C4-2B (cell line): ENCODE measurements at regions not wholly inside any gene's neighbourhood (a gene's known extent, or its start where the extent isn't known, plus 50 kb on each side); places are given as distances from the start of the nearest gene placed in this dataset.

ENCODE experiments used
- ZFX ChIP-seq: fragments of 450-650 bp; IDR thresholded peaks from 2 replicates; pipeline ENCODE4 v1.6.1; 2017
- TF ChIP-seq, protein P1 (sequence below): fragments of 450-650 bp; conservative IDR thresholded peaks from 2 replicates; pipeline ENCODE4 v1.5.1; 2017; ENCODE audit warnings: mild to moderate bottlenecking

GRCh38 chr11:128391811-128392210 lies 195.5 kb downstream of the ETS1 start:
- TF ChIP-seq, protein P1, sequence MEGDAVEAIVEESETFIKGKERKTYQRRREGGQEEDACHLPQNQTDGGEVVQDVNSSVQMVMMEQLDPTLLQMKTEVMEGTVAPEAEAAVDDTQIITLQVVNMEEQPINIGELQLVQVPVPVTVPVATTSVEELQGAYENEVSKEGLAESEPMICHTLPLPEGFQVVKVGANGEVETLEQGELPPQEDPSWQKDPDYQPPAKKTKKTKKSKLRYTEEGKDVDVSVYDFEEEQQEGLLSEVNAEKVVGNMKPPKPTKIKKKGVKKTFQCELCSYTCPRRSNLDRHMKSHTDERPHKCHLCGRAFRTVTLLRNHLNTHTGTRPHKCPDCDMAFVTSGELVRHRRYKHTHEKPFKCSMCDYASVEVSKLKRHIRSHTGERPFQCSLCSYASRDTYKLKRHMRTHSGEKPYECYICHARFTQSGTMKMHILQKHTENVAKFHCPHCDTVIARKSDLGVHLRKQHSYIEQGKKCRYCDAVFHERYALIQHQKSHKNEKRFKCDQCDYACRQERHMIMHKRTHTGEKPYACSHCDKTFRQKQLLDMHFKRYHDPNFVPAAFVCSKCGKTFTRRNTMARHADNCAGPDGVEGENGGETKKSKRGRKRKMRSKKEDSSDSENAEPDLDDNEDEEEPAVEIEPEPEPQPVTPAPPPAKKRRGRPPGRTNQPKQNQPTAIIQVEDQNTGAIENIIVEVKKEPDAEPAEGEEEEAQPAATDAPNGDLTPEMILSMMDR = no peak
- TF ChIP-seq ZFX = no peak
